ENCODE measurements at regions not wholly inside any gene's neighbourhood (a gene's known extent, or its start where the extent isn't known, plus 50 kb on each side); places are given as distances from the start of the nearest gene placed in this dataset.

- no peak for DNase-seq
- Histone ChIP-seq H2AFZ (ENCODE audit: low read depth, low read length) (no peak overlapping the region), H3K9ac (ENCODE audit: low read depth, low read length) (no peak overlapping the region), H3K4me2 (ENCODE audit: insufficient read depth, low read length) (no peak overlapping the region), H3K27me3 (ENCODE audit: insufficient read depth, low read length, poor library complexity) (no peaks in the 10 kb centered on the region), H3K79me2 (ENCODE audit: insufficient read depth, low read length) (no peaks in the 10 kb centered on the region), H3K27ac (ENCODE audit: low read length) (no peak overlapping the region), H3K36me3 (ENCODE audit: insufficient read depth, low read length) (no peaks in the 10 kb centered on the region), H3K4me3 (ENCODE audit: low read depth in 1 of 2, low read length in 2 of 2) (no peak overlapping the region), H4K20me1 (ENCODE audit: insufficient read depth, low read length) (no peaks in the 10 kb centered on the region), H3K9me3 (ENCODE audit: insufficient read depth, low read length, severe bottlenecking) (peaks cover 9% of the 10 kb centered on the region), H3K4me1 (ENCODE audit: insufficient read depth, low read length) (no peaks in the 10 kb centered on the region)
- TF ChIP-seq EZH2 (IDR thresholded peaks at IDR 0.05; ENCODE audit: borderline replicate concordance, low read depth, low read length, severe bottlenecking): no peak
- TF ChIP-seq CTCF (IDR thresholded peaks at IDR 0.05; ENCODE audit: borderline replicate concordance, extremely low read depth, low read length, poor library complexity, severe bottlenecking): no peak
- no peak for ATAC-seq (ENCODE audit: insufficient read depth, low read depth)
These were observed 791.6 kb downstream of the GALR1 start for GRCh38 chr18:78041218-78041617.

DNA sequence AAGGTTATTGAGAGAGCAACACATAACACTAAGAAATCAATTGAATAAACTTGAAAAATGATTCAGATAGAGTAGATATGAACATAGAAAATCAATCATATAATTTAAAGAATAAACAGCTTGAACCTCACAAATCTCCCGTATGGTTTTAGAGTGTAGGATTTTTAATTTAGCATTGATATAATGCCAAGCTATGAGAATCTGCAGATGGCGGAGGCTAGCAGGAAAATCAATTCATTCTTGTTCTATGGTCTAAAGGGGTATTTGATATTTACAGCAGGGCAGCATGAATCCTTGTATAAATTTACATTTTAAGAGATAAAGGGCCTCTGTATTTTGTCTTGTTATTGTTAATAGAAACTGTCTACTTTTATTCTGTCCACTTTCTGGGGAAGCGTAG, 797.0 kb downstream of the GALR1 start:
- Histone ChIP-seq H3K27ac (ENCODE audit: low read length) (no peak overlapping the region), H3K79me2 (ENCODE audit: insufficient read depth, low read length) (no peaks in the 10 kb centered on the region), H3K36me3 (ENCODE audit: insufficient read depth, low read length) (no peaks in the 10 kb centered on the region), H3K9me3 (ENCODE audit: insufficient read depth, low read length, severe bottlenecking) (peaks cover 4% of the 10 kb centered on the region), H3K4me2 (ENCODE audit: insufficient read depth, low read length) (no peak overlapping the region), H3K27me3 (ENCODE audit: insufficient read depth, low read length, poor library complexity) (peaks cover 9% of the 10 kb centered on the region), H4K20me1 (ENCODE audit: insufficient read depth, low read length) (no peaks in the 10 kb centered on the region), H2AFZ (ENCODE audit: low read depth, low read length) (no peak overlapping the region), H3K4me1 (ENCODE audit: insufficient read depth, low read length) (no peaks in the 10 kb centered on the region), H3K9ac (ENCODE audit: low read depth, low read length) (no peak overlapping the region), H3K4me3 (ENCODE audit: low read depth in 1 of 2, low read length in 2 of 2) (no peak overlapping the region)
- DNase-seq: no peak
- no peak for ATAC-seq (ENCODE audit: insufficient read depth, low read depth)
- TF ChIP-seq EZH2 (IDR thresholded peaks at IDR 0.05; ENCODE audit: borderline replicate concordance, low read depth, low read length, severe bottlenecking) (no peak), CTCF (IDR thresholded peaks at IDR 0.05; ENCODE audit: borderline replicate concordance, extremely low read depth, low read length, poor library complexity, severe bottlenecking) (no peak)

- H3K79me2 ChIP-seq (ENCODE audit: insufficient read depth, low read length): no peaks in the 10 kb centered on the region
- TF ChIP-seq EZH2 (IDR thresholded peaks at IDR 0.05; ENCODE audit: borderline replicate concordance, low read depth, low read length, severe bottlenecking): no peak
- no peaks in the 10 kb centered on the region for H3K4me1 ChIP-seq (ENCODE audit: insufficient read depth, low read length)
- H3K27me3 ChIP-seq (ENCODE audit: insufficient read depth, low read length, poor library complexity): peaks cover 9% of the 10 kb centered on the region
- no peak overlapping the region for H3K27ac ChIP-seq (ENCODE audit: low read length)
- no peak overlapping the region for H3K4me3 ChIP-seq (ENCODE audit: low read depth in 1 of 2, low read length in 2 of 2)
- ATAC-seq (ENCODE audit: insufficient read depth, low read depth) (no peak), DNase-seq (no peak)
- H2AFZ ChIP-seq (ENCODE audit: low read depth, low read length): no peak overlapping the region
- no peak overlapping the region for H3K4me2 ChIP-seq (ENCODE audit: insufficient read depth, low read length)
- no peaks in the 10 kb centered on the region for H3K9me3 ChIP-seq (ENCODE audit: insufficient read depth, low read length, severe bottlenecking)
- H3K36me3 ChIP-seq (ENCODE audit: insufficient read depth, low read length): no peaks in the 10 kb centered on the region
- no peak overlapping the region for H3K9ac ChIP-seq (ENCODE audit: low read depth, low read length)
- H4K20me1 ChIP-seq (ENCODE audit: insufficient read depth, low read length): no peaks in the 10 kb centered on the region
These were observed 799.6 kb downstream of the GALR1 start for GRCh38 chr18:78049281-78049680.

DNA sequence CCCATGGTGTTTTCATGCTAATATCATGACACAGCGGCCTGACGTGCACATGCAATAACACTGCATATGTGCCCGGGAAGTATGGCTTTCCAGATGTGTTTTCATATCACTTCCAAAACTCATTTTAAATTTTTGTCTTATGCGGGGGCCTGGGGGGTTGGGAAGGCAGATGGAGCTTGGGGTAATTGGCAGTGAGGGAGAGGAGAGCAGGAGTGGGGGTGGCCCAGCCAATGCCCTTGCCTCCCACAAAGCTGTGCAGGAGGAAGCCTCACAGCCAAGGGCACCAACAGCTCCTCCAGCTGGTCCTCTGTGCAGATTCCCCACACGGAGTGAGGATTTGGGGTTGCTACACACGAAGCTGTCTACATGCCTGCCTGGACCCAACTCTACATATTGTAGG, 805.2 kb downstream of the GALR1 start:
- Histone ChIP-seq H2AFZ (ENCODE audit: low read depth, low read length) (no peak overlapping the region), H3K27ac (ENCODE audit: low read length) (no peak overlapping the region), H3K36me3 (ENCODE audit: insufficient read depth, low read length) (no peaks in the 10 kb centered on the region), H3K9ac (ENCODE audit: low read depth, low read length) (no peak overlapping the region), H4K20me1 (ENCODE audit: insufficient read depth, low read length) (no peaks in the 10 kb centered on the region), H3K27me3 (ENCODE audit: insufficient read depth, low read length, poor library complexity) (peaks cover 14% of the 10 kb centered on the region), H3K79me2 (ENCODE audit: insufficient read depth, low read length) (no peaks in the 10 kb centered on the region), H3K4me1 (ENCODE audit: insufficient read depth, low read length) (no peaks in the 10 kb centered on the region), H3K4me3 (ENCODE audit: low read depth in 1 of 2, low read length in 2 of 2) (no peak overlapping the region), H3K9me3 (ENCODE audit: insufficient read depth, low read length, severe bottlenecking) (no peaks in the 10 kb centered on the region), H3K4me2 (ENCODE audit: insufficient read depth, low read length) (no peak overlapping the region)
- no peak for ATAC-seq (ENCODE audit: insufficient read depth, low read depth)
- TF ChIP-seq EZH2 (IDR thresholded peaks at IDR 0.05; ENCODE audit: borderline replicate concordance, low read depth, low read length, severe bottlenecking) (no peak), CTCF (IDR thresholded peaks at IDR 0.05; ENCODE audit: borderline replicate concordance, extremely low read depth, low read length, poor library complexity, severe bottlenecking) (no peak)
- no peak for DNase-seq

All from DND-41 (cell line).